ENCODE measurements at regions not wholly inside any gene's neighbourhood (a gene's known extent, or its start where the extent isn't known, plus 50 kb on each side); places are given as distances from the start of the nearest gene placed in this dataset.

DNA sequence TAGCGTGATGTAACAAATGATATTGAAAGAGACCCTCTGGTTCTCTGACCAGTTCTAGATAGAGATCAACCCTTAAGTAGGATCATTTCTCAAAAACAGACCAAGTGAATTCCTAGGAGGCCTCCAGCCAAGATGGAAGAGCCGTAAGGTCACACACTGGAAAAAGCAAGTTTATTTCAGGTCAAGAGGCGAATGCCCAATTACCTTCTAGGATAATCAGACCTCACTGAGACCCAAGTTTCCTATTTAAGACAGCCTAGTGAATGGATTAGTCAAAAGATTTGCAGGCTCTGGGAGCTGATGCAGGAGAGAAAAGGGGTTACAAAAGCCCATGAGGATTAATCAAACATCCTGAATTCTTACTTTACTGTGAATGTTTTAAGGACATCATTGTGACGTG lies 486.1 kb upstream of the NRP1 start:
- Histone ChIP-seq H3K36me3 (ENCODE audit: low read depth) (no peaks in the 10 kb centered on the region), H3K27me3 (ENCODE audit: insufficient read depth, poor library complexity, severe bottlenecking) (no peaks in the 10 kb centered on the region), H3K9me3 (ENCODE audit: severe bottlenecking) (no peaks in the 10 kb centered on the region), H3K4me3 (ENCODE audit: severe bottlenecking) (no peak overlapping the region), H3K4me1 (ENCODE audit: insufficient read depth, poor library complexity, severe bottlenecking) (no peaks in the 10 kb centered on the region), H3K27ac (ENCODE audit: poor library complexity, severe bottlenecking) (no peak overlapping the region)
- DNase-seq (ENCODE audit: low spot score) (no peak), ATAC-seq (ENCODE audit: low read depth) (no peak)
- TF ChIP-seq, protein P1, sequence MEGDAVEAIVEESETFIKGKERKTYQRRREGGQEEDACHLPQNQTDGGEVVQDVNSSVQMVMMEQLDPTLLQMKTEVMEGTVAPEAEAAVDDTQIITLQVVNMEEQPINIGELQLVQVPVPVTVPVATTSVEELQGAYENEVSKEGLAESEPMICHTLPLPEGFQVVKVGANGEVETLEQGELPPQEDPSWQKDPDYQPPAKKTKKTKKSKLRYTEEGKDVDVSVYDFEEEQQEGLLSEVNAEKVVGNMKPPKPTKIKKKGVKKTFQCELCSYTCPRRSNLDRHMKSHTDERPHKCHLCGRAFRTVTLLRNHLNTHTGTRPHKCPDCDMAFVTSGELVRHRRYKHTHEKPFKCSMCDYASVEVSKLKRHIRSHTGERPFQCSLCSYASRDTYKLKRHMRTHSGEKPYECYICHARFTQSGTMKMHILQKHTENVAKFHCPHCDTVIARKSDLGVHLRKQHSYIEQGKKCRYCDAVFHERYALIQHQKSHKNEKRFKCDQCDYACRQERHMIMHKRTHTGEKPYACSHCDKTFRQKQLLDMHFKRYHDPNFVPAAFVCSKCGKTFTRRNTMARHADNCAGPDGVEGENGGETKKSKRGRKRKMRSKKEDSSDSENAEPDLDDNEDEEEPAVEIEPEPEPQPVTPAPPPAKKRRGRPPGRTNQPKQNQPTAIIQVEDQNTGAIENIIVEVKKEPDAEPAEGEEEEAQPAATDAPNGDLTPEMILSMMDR (IDR thresholded peaks at IDR 0.05; ENCODE audit: poor library complexity, severe bottlenecking) = no peak

GRCh38 chr10:33819206-33819605 lies 484.7 kb upstream of the NRP1 start:
- Histone ChIP-seq H3K9me3 (ENCODE audit: severe bottlenecking) (no peaks in the 10 kb centered on the region), H3K36me3 (ENCODE audit: low read depth) (no peaks in the 10 kb centered on the region), H3K27me3 (ENCODE audit: insufficient read depth, poor library complexity, severe bottlenecking) (no peaks in the 10 kb centered on the region), H3K4me3 (ENCODE audit: severe bottlenecking) (no peak overlapping the region), H3K27ac (ENCODE audit: poor library complexity, severe bottlenecking) (no peak overlapping the region), H3K4me1 (ENCODE audit: insufficient read depth, poor library complexity, severe bottlenecking) (no peaks in the 10 kb centered on the region)
- ATAC-seq (ENCODE audit: low read depth) (no peak), DNase-seq (ENCODE audit: low spot score) (no peak)
- TF ChIP-seq, protein P1 (IDR thresholded peaks at IDR 0.05; ENCODE audit: poor library complexity, severe bottlenecking) = no peak

- Histone ChIP-seq H3K27ac (ENCODE audit: poor library complexity, severe bottlenecking) (no peak overlapping the region), H3K4me1 (ENCODE audit: insufficient read depth, poor library complexity, severe bottlenecking) (no peaks in the 10 kb centered on the region), H3K9me3 (ENCODE audit: severe bottlenecking) (no peaks in the 10 kb centered on the region), H3K36me3 (ENCODE audit: low read depth) (no peaks in the 10 kb centered on the region), H3K27me3 (ENCODE audit: insufficient read depth, poor library complexity, severe bottlenecking) (no peaks in the 10 kb centered on the region), H3K4me3 (ENCODE audit: severe bottlenecking) (no peak overlapping the region)
- no peak for ATAC-seq (ENCODE audit: low read depth)
- no peak for DNase-seq (ENCODE audit: low spot score)
- TF ChIP-seq, protein P1 (IDR thresholded peaks at IDR 0.05; ENCODE audit: poor library complexity, severe bottlenecking) = no peak
Observed at GRCh38 chr10:33818343-33818742, 483.9 kb upstream of the NRP1 start.

GRCh38 chr10:33817605-33818004 lies 483.1 kb upstream of the NRP1 start:
- TF ChIP-seq, protein P1 (IDR thresholded peaks at IDR 0.05; ENCODE audit: poor library complexity, severe bottlenecking) = no peak
- ATAC-seq (ENCODE audit: low read depth) (no peak), DNase-seq (ENCODE audit: low spot score) (no peak)
- no peak overlapping the region for H3K27ac ChIP-seq (ENCODE audit: poor library complexity, severe bottlenecking)
- H3K4me3 ChIP-seq (ENCODE audit: severe bottlenecking) = no peak overlapping the region
- H3K9me3 ChIP-seq (ENCODE audit: severe bottlenecking) = no peaks in the 10 kb centered on the region
- no peaks in the 10 kb centered on the region for H3K36me3 ChIP-seq (ENCODE audit: low read depth)
- no peaks in the 10 kb centered on the region for H3K4me1 ChIP-seq (ENCODE audit: insufficient read depth, poor library complexity, severe bottlenecking)
- no peaks in the 10 kb centered on the region for H3K27me3 ChIP-seq (ENCODE audit: insufficient read depth, poor library complexity, severe bottlenecking)

- Histone ChIP-seq H3K27ac (ENCODE audit: poor library complexity, severe bottlenecking) (no peak overlapping the region), H3K4me1 (ENCODE audit: insufficient read depth, poor library complexity, severe bottlenecking) (no peaks in the 10 kb centered on the region), H3K9me3 (ENCODE audit: severe bottlenecking) (no peaks in the 10 kb centered on the region), H3K27me3 (ENCODE audit: insufficient read depth, poor library complexity, severe bottlenecking) (no peaks in the 10 kb centered on the region), H3K4me3 (ENCODE audit: severe bottlenecking) (no peak overlapping the region), H3K36me3 (ENCODE audit: low read depth) (no peaks in the 10 kb centered on the region)
- TF ChIP-seq, protein P1 (IDR thresholded peaks at IDR 0.05; ENCODE audit: poor library complexity, severe bottlenecking) = no peak
- ATAC-seq (ENCODE audit: low read depth) = no peak
- no peak for DNase-seq (ENCODE audit: low spot score)
Observed at GRCh38 chr10:33815776-33816175, 481.3 kb upstream of the NRP1 start.
